SK-N-SH treated with all-trans-retinoic acid at 6 μM for 48 hours (cell line): ENCODE measurements at regions not wholly inside any gene's neighbourhood (a gene's known extent, or its start where the extent isn't known, plus 50 kb on each side); places are given as distances from the start of the nearest gene placed in this dataset.

ENCODE experiments used
- ATAC-seq: fragments of 200-7000 bp; cut with Tn5 transposase; 3 replicates; pipeline ENCODE4 v1.9.1; 2020; ENCODE audit warnings: mild to moderate bottlenecking, moderate library complexity
- ARNTL ChIP-seq: fragments of 450-650 bp; formaldehyde crosslinking; IDR thresholded peaks from 2 replicates; pipeline ENCODE4 v1.5.0; 2020; ENCODE audit warnings: low read depth, mild to moderate bottlenecking, moderate library complexity, borderline replicate concordance
- CREB5 ChIP-seq: fragments of 250-450 bp; sonication (Bioruptor Pico); IDR thresholded peaks from 2 replicates; pipeline ENCODE4 v1.5.1; 2020; ENCODE audit warnings: low read depth, mild to moderate bottlenecking, moderate library complexity
- CSDC2 ChIP-seq: fragments of 250-450 bp; sonication (Bioruptor Pico); IDR thresholded peaks from 2 replicates; pipeline ENCODE4 v1.5.0; 2020; ENCODE audit warnings: mild to moderate bottlenecking, moderate library complexity
- GLIS3 ChIP-seq: fragments of 250-450 bp; sonication (Bioruptor Pico); IDR thresholded peaks from 2 replicates; pipeline ENCODE4 v1.5.0; 2020; ENCODE audit warnings: mild to moderate bottlenecking, moderate library complexity
- OSR1 ChIP-seq: fragments of 250-450 bp; sonication (Bioruptor Pico); IDR thresholded peaks from 2 replicates; pipeline ENCODE4 v1.8.0; 2022; ENCODE audit warnings: moderate library complexity, mild to moderate bottlenecking, inconsistent platforms
- PATZ1 ChIP-seq: fragments of 250-450 bp; sonication (Bioruptor Pico); IDR thresholded peaks from 2 replicates; pipeline ENCODE4 v1.8.0; 2020; ENCODE audit warnings: mild to moderate bottlenecking, moderate library complexity, borderline replicate concordance
- PPARA ChIP-seq: fragments of 250-450 bp; sonication (Bioruptor Pico); IDR thresholded peaks from 2 replicates; pipeline ENCODE4 v1.5.0; 2020; ENCODE audit warnings: mild to moderate bottlenecking, borderline replicate concordance
- RARB ChIP-seq: fragments of 250-450 bp; sonication (Bioruptor Pico); IDR thresholded peaks from 2 replicates; pipeline ENCODE4 v1.8.0; 2021; ENCODE audit warnings: mild to moderate bottlenecking, moderate library complexity
- SNAI2 ChIP-seq: fragments of 250-450 bp; sonication (Bioruptor Pico); IDR thresholded peaks from 2 replicates; pipeline ENCODE4 v1.5.0; 2020; ENCODE audit warnings: mild to moderate bottlenecking, moderate library complexity
- TCF4 ChIP-seq: fragments of 250-450 bp; sonication (Bioruptor Pico); IDR thresholded peaks from 2 replicates; pipeline ENCODE4 v1.8.0; 2021; ENCODE audit warnings: mild to moderate bottlenecking, moderate library complexity, borderline replicate concordance
- TOX ChIP-seq: fragments of 250-450 bp; sonication (Bioruptor Pico); IDR thresholded peaks from 2 replicates; pipeline ENCODE4 v1.8.0; 2021; ENCODE audit warnings: mild to moderate bottlenecking, moderate library complexity, borderline replicate concordance
- ZFP3 ChIP-seq: fragments of 250-450 bp; sonication (Bioruptor Pico); IDR thresholded peaks from 2 replicates; pipeline ENCODE4 v1.5.0; 2020; ENCODE audit warnings: mild to moderate bottlenecking, moderate library complexity
- ZFP30 ChIP-seq: fragments of 450-650 bp; formaldehyde crosslinking; IDR thresholded peaks from 2 replicates; pipeline ENCODE4 v1.5.0; 2022; ENCODE audit warnings: mild to moderate bottlenecking, moderate library complexity
- ZNF565 ChIP-seq: fragments of 450-650 bp; formaldehyde crosslinking; conservative IDR thresholded peaks from 2 replicates; pipeline ENCODE4 v1.5.0; 2020; ENCODE audit warnings: low read depth, mild to moderate bottlenecking, moderate library complexity
- ZNF70 ChIP-seq: fragments of 450-650 bp; formaldehyde crosslinking; IDR thresholded peaks from 2 replicates; pipeline ENCODE4 v1.5.0; 2020; ENCODE audit warnings: mild to moderate bottlenecking, moderate library complexity
- ZNF8 ChIP-seq: fragments of 450-650 bp; formaldehyde crosslinking; IDR thresholded peaks from 2 replicates; pipeline ENCODE4 v1.5.0; 2020; ENCODE audit warnings: mild to moderate bottlenecking, moderate library complexity
- TF ChIP-seq, protein P1 (sequence below): fragments of 250-450 bp; sonication (Bioruptor Pico); IDR thresholded peaks from 2 replicates; pipeline ENCODE4 v1.5.0; 2020; ENCODE audit warnings: mild to moderate bottlenecking, moderate library complexity
- TF ChIP-seq, protein P2 (sequence below): fragments of 250-450 bp; sonication (Bioruptor Pico); IDR thresholded peaks from 2 replicates; pipeline ENCODE4 v1.8.0; 2021; ENCODE audit warnings: low read depth, mild to moderate bottlenecking, moderate library complexity, borderline replicate concordance
- TF ChIP-seq, protein P3 (sequence below): fragments of 250-450 bp; sonication (Bioruptor Pico); IDR thresholded peaks from 2 replicates; pipeline ENCODE4 v1.5.1; 2021; ENCODE audit warnings: mild to moderate bottlenecking, moderate library complexity

DNA sequence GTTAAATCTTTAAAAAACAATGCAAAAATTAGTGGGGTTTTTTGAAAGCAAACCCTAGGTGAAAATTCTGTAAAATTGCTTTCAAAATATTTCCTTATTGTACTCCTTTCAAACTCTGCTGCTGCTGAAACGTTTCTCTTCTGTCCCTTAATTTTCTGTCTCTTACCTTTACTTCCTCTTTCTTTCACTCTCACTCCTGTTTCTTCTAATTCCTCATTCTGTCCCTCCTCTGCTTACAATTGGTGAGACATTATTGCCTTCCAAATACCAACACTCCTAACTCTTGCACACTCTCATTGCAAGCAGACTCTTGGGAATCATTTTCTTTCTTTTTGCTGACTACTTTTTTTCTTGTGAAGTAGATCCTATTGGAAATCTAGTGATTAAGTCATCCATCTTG, 685.6 kb upstream of the SLITRK1 start:
- ATAC-seq = no peak
- TF ChIP-seq ARNTL = no peak
- TF ChIP-seq, all 23 proteins: peak for 0

DNA sequence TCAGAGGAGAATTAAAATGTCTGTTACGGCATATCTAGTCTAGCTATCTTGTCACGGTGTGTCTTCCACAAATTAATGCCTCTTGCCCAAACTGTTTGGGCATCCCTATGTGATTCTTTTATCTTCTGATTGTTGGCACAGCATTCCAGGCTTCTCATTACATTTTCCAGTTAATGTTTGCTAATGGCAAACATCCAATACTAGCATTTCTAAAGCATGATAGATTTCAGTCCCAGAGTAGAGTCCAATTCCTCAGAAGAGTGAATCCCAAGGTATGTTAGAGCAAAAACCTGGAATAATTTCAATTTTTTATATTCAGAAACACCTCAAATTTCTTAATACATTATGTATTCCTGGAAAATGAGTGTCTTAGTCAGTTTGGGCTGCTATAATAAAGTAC, 684.5 kb upstream of the SLITRK1 start:
- no peak for ATAC-seq
- TF ChIP-seq, protein P1, sequence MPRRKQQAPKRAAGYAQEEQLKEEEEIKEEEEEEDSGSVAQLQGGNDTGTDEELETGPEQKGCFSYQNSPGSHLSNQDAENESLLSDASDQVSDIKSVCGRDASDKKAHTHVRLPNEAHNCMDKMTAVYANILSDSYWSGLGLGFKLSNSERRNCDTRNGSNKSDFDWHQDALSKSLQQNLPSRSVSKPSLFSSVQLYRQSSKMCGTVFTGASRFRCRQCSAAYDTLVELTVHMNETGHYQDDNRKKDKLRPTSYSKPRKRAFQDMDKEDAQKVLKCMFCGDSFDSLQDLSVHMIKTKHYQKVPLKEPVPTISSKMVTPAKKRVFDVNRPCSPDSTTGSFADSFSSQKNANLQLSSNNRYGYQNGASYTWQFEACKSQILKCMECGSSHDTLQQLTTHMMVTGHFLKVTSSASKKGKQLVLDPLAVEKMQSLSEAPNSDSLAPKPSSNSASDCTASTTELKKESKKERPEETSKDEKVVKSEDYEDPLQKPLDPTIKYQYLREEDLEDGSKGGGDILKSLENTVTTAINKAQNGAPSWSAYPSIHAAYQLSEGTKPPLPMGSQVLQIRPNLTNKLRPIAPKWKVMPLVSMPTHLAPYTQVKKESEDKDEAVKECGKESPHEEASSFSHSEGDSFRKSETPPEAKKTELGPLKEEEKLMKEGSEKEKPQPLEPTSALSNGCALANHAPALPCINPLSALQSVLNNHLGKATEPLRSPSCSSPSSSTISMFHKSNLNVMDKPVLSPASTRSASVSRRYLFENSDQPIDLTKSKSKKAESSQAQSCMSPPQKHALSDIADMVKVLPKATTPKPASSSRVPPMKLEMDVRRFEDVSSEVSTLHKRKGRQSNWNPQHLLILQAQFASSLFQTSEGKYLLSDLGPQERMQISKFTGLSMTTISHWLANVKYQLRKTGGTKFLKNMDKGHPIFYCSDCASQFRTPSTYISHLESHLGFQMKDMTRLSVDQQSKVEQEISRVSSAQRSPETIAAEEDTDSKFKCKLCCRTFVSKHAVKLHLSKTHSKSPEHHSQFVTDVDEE (CRISPR knock-in tag) = no peak
- no peak for TF ChIP-seq RARB (CRISPR knock-in tag)
- TF ChIP-seq, protein P2, sequence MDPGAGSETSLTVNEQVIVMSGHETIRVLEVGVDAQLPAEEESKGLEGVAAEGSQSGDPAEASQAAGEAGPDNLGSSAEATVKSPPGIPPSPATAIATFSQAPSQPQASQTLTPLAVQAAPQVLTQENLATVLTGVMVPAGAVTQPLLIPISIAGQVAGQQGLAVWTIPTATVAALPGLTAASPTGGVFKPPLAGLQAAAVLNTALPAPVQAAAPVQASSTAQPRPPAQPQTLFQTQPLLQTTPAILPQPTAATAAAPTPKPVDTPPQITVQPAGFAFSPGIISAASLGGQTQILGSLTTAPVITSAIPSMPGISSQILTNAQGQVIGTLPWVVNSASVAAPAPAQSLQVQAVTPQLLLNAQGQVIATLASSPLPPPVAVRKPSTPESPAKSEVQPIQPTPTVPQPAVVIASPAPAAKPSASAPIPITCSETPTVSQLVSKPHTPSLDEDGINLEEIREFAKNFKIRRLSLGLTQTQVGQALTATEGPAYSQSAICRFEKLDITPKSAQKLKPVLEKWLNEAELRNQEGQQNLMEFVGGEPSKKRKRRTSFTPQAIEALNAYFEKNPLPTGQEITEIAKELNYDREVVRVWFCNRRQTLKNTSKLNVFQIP = no peak
- TF ChIP-seq ARNTL = no peak
- no peak for TF ChIP-seq ZNF70 (CRISPR knock-in tag)
- no peak for TF ChIP-seq CREB5
- TF ChIP-seq PPARA (CRISPR knock-in tag) = no peak
- no peak for TF ChIP-seq ZFP30
- TF ChIP-seq OSR1 (CRISPR knock-in tag) = no peak
- TF ChIP-seq, protein P3, sequence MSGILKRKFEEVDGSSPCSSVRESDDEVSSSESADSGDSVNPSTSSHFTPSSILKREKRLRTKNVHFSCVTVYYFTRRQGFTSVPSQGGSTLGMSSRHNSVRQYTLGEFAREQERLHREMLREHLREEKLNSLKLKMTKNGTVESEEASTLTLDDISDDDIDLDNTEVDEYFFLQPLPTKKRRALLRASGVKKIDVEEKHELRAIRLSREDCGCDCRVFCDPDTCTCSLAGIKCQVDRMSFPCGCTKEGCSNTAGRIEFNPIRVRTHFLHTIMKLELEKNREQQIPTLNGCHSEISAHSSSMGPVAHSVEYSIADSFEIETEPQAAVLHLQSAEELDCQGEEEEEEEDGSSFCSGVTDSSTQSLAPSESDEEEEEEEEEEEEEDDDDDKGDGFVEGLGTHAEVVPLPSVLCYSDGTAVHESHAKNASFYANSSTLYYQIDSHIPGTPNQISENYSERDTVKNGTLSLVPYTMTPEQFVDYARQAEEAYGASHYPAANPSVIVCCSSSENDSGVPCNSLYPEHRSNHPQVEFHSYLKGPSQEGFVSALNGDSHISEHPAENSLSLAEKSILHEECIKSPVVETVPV = no peak
- no peak for TF ChIP-seq CSDC2 (CRISPR knock-in tag)
- TF ChIP-seq TOX (CRISPR knock-in tag) = no peak
- TF ChIP-seq GLIS3 (CRISPR knock-in tag) = no peak
- no peak for TF ChIP-seq SNAI2
- no peak for TF ChIP-seq ZNF8 (CRISPR knock-in tag)
- no peak for TF ChIP-seq ZFP3 (CRISPR knock-in tag)
- TF ChIP-seq ZNF565 (CRISPR knock-in tag) = no peak
- no peak for TF ChIP-seq TCF4 (CRISPR knock-in tag)

- ATAC-seq = no peak
- TF ChIP-seq ZNF8 (CRISPR knock-in tag) = no peak
- no peak for TF ChIP-seq TCF4 (CRISPR knock-in tag)
- no peak for TF ChIP-seq TOX (CRISPR knock-in tag)
- no peak for TF ChIP-seq ARNTL
- TF ChIP-seq SNAI2 = no peak
- TF ChIP-seq, protein P1 (CRISPR knock-in tag) = no peak
- no peak for TF ChIP-seq ZFP3 (CRISPR knock-in tag)
- TF ChIP-seq, protein P2 = no peak
- no peak for TF ChIP-seq PATZ1 (CRISPR knock-in tag)
Observed at GRCh38 chr13:84563611-84564010, 681.3 kb upstream of the SLITRK1 start.
